HG03103 (cell line): ENCODE measurements at regions not wholly inside any gene's neighbourhood (a gene's known extent, or its start where the extent isn't known, plus 50 kb on each side); places are given as distances from the start of the nearest gene placed in this dataset.
"Not testable (repeated sequence)": the region's sequence is repeated elsewhere in the genome, so short reads cannot be mapped to it uniquely, and the experiment has no call there.

Source experiments
- ATAC-seq: cut with Tn5 transposase; IDR thresholded peaks from one replicate; pipeline ENCODE4 v1.9.1; 2021; ENCODE audit warnings: low read depth; ENCODE audit not compliant: unreplicated experiment

- no peak for ATAC-seq
Observed at GRCh38 chr13:81393721-81394120, 1052.8 kb upstream of the SPRY2 start.

GRCh38 chr13:81393110-81393509 is 1052.2 kb upstream of the SPRY2 start:
- no peak for ATAC-seq

- ATAC-seq, result no peak
Observed at GRCh38 chr13:81388400-81388799, 1047.5 kb upstream of the SPRY2 start.

DNA sequence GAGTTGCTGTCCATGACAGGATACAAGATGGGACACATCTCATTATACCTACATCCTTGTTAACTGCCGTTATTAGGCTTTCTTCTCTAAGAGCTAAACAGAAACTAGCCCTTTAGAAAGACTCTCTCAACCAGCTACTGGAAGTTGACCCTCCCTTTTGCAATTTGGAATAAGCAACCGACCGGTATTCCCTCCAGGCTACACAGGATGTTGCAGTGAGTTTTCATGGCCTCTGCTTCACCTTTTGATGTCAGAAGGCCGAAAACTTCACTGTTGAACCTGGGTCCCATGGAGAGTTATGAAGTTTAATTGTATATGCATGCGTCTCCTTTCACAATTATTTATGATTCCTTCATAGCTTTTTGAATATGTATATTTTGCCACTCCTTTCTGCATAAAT is 1042.5 kb upstream of the SPRY2 start:
- no peak for ATAC-seq

GRCh38 chr13:81382246-81382645 is 1041.3 kb upstream of the SPRY2 start:
- no peak for ATAC-seq

DNA sequence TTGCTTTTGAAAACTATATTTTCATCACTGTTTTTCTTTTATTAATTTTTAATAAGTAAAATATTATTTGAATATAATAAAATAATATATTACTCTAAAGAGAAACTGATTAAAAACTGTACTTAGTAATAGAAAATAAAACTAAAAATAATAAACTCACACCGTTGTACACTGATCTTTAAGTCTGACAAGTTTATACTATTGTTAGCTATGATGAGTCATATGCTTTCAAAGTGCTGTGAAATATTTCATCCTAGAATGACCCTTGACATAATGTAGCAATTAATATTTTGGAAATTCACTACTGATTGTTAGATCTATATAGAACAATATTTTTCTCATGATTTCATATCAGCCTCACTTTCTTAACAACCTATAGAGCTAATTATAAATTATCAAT is 1040.6 kb upstream of the SPRY2 start:
- ATAC-seq, result no peak

DNA sequence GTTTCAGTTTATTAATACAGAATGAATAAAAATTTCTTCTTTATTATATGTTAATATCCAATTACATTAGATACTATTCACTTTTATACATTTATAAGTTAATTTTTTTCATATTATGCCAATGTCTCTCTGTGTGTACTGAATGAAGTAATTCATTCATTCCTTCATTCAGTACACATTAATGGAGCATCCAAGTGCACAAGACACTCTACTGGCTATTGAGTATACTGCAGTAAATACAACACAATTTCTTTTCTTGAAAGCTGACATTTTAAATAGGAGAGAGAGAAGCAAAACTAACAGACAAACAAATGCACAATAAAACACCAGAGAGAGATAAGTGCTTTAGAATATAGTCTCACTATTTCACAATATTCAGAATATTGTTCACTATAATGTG is 1038.3 kb upstream of the SPRY2 start:
- ATAC-seq, result no peak

- ATAC-seq, result no peak
Observed at GRCh38 chr13:81377921-81378320, 1037.0 kb upstream of the SPRY2 start.

GRCh38 chr13:81375709-81376108 is 1034.8 kb upstream of the SPRY2 start:
- ATAC-seq, result no peak

DNA sequence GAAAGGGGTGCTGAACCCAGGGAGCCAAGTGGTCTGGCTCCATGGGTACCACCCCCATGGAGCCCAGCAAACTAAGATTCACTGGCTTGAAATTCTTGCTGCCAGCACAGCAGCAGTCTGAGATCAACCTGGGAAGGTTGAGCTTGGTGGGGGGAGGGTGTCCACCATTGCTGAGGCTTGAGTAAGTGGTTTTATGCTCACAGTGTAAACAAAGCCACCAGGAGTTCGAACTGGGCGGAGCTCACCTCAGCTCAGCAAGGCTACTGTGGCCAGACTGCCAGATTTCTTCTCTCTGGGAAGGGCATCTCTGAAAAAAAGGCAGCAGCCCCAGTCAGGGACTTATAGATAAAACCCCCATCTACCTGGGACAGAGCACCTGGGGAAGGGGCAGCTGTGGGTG is 1021.8 kb upstream of the SPRY2 start:
- not testable (repeated sequence) for ATAC-seq

GRCh38 chr13:81350056-81350455 is 1009.1 kb upstream of the SPRY2 start:
- no peak for ATAC-seq

DNA sequence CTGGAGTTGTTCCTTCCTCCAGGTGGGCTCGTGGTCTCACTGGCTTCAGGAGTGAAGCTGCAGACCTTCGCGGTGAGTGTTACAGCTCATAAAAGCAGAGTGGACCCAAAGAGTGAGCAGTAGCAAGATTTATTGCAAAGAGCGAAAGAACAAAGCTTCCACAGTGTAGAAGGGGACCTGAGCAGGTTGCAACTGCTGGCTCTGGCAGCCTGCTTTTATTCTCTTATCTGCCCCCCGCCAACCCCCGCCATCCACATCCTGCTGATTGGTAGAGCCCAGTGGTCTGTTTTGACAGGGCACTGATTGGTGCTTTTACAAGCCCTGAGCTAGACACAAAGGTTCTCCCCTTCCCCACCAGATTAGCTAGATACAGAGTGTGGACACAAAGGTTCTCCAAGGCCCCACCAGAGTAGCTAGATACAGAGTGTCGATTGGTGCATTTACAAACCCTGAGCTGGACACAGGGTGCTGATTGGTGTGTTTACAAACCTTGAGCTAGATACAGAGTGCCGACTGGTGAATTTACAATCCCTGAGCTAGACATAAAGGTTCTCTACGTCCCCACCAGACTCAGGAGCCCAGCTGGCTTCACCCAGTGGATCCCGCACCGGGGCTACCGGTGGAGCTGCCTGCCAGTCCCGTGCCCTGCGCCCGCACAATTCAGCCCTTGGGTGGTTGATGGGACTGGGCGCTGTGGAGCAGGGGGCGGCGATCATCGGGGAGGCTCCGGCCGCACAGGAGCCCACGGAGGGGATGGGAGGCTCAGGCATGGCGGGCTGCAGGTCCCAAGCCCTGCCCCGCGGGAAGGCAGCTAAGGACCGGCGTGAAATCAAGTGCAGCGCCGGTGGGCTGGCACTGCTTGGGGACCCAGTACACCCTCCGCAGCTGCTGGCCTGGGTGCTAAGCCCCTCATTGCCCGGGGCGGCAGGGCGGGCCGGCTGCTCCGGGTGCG is 999.5 kb upstream of the SPRY2 start:
- ATAC-seq, result not testable (repeated sequence)

DNA sequence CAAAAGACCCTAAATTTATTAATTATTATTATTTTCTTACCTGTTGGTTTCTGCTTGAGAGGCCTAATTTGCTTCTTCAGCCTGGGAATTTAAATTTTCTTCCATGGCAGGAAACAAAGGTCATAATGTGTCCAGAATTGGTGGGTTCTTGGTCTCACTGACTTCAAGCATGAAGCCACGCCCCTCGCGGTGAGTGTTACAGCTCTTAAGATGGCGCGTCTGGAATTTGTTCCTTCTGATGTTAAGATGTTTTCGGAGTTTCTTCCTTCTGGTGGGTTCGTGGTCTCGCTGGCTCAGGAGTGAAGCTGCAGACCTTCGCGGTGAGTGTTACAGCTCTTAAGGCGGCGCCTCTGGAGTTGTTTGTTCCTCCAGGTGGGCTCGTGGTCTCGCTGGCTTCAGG is 998.7 kb upstream of the SPRY2 start:
- not testable (repeated sequence) for ATAC-seq

GRCh38 chr13:81334481-81334880 is 993.6 kb upstream of the SPRY2 start:
- ATAC-seq, result no peak

- no peak for ATAC-seq
Observed at GRCh38 chr13:81326913-81327312, 986.0 kb upstream of the SPRY2 start.

- no peak for ATAC-seq
Observed at GRCh38 chr13:81320516-81320915, 979.6 kb upstream of the SPRY2 start.

DNA sequence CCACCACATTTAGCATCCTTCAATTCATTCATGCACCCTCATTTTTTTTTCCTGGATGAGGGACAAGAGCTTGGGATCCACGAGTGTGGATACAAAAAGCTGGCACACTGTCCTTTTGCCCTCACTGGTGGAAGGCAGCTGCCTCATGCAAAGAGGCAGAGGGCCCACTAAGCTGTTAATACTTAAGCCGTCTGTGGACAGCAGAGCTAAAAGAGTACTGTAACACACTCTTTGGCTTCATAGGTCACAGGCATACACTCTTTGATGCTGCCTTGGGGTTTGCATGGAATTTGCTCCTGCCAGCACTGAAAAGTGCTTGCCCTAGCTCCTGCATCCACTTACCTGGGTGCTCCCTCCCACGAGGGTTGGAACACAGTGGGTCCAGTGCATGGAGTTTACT is 978.4 kb upstream of the SPRY2 start:
- ATAC-seq, result no peak

- ATAC-seq, result no peak
Observed at GRCh38 chr13:81318231-81319019, 977.5 kb upstream of the SPRY2 start.

DNA sequence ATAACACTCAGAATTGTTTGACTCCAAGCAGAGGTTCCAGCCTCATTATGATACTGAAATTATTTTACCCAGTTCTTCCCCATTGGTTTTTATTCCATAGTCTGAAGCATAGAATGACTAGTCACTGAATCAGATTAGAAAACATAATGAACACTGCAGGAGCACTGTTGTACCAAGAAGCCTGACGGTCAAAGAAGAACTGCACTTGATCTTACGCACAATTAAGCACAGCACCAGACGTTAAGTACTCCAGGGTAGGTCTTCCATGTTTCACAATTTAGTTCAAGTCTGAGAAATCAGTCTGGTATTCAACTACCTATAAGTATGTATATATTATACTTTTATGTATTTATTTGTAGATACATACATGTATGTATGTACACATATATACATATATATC is 973.5 kb upstream of the SPRY2 start:
- ATAC-seq, result no peak

DNA sequence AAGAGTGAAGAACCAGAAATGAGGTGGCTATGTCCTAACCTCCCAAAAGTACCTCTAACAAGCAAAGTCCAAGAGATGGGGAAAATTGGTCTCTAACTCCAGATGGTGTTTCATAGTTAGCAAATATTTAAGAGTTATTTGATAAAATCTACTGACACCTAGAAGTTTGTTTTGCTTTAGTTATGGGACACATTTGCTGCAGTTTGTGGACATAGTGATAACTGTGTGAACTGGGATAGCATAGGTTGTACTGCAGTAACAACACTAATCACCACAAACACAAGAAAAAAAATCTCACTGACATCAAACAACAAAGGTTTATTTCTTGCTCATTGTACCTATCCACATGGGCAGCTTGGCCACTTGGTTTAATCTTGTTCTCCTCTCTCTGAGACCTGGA is 965.0 kb upstream of the SPRY2 start:
- ATAC-seq, result no peak

- no peak for ATAC-seq
Observed at GRCh38 chr13:81304121-81304659, 963.3 kb upstream of the SPRY2 start.
